ENCODE measurements at regions not wholly inside any gene's neighbourhood (a gene's known extent, or its start where the extent isn't known, plus 50 kb on each side); places are given as distances from the start of the nearest gene placed in this dataset.

- TF ChIP-seq CREB1 (IDR thresholded peaks at IDR 0.05; ENCODE audit: low read depth): no peak
- TF ChIP-seq YY1 (IDR thresholded peaks at IDR 0.05; ENCODE audit: low read depth): no peak
- no peak for TF ChIP-seq REST (IDR thresholded peaks at IDR 0.05; ENCODE audit: low read depth)
- no peak for TF ChIP-seq TEAD4 (IDR thresholded peaks at IDR 0.05)
- no peak for TF ChIP-seq TAF1 (IDR thresholded peaks at IDR 0.05; ENCODE audit: low read depth)
- no peak for TF ChIP-seq EGR1 (IDR thresholded peaks at IDR 0.05)
- TF ChIP-seq RAD21 (IDR thresholded peaks at IDR 0.05; ENCODE audit: low read depth): no peak
- no peak for TF ChIP-seq TCF12 (IDR thresholded peaks at IDR 0.05; ENCODE audit: low read depth)
- no peak for TF ChIP-seq MAX (IDR thresholded peaks at IDR 0.05)
- no peak for TF ChIP-seq USF1 (IDR thresholded peaks at IDR 0.05)
- no peak for TF ChIP-seq EP300 (IDR thresholded peaks at IDR 0.05; ENCODE audit: borderline replicate concordance)
These were observed 84.2 kb downstream of the ACKR3 start for GRCh38 chr2:236653863-236654262.

Data from Ishikawa (cell line).